H9 (cell line): ENCODE measurements at regions not wholly inside any gene's neighbourhood (a gene's known extent, or its start where the extent isn't known, plus 50 kb on each side); places are given as distances from the start of the nearest gene placed in this dataset.
"Not testable (repeated sequence)": the region's sequence is repeated elsewhere in the genome, so short reads cannot be mapped to it uniquely, and the experiment has no call there.

ENCODE experiments used
- DNase-seq: peaks from one replicate; pipeline ENCODE4 v3.0.0-alpha.2; 2017
- H2AFZ ChIP-seq: one replicate; pipeline ENCODE4 v1.6.1; 2013; ENCODE audit warnings: mild to moderate bottlenecking, low read length, control low read depth, moderate library complexity
- H2AK5ac ChIP-seq: 2 replicates; pipeline ENCODE4 v1.6.1; 2013; ENCODE audit warnings: low read length, control low read depth, mixed read lengths; ENCODE audit not compliant: insufficient read length
- H2BK120ac ChIP-seq: one replicate; pipeline ENCODE4 v1.6.1; 2013; ENCODE audit warnings: low read depth, mild to moderate bottlenecking, low read length, control low read depth, inconsistent platforms; ENCODE audit not compliant: poor library complexity, severe bottlenecking
- H2BK12ac ChIP-seq: 2 replicates; pipeline ENCODE4 v1.6.1; 2013; ENCODE audit warnings: low read length, control low read depth, mixed read lengths, low read depth; ENCODE audit not compliant: insufficient read length
- H2BK15ac ChIP-seq: 2 replicates; pipeline ENCODE4 v1.6.1; 2013; ENCODE audit warnings: low read depth, low read length, control low read depth
- H2BK20ac ChIP-seq: one replicate; pipeline ENCODE4 v1.6.1; 2013; ENCODE audit warnings: low read depth, mild to moderate bottlenecking, low read length, control low read depth, inconsistent platforms; ENCODE audit not compliant: poor library complexity, severe bottlenecking
- H2BK5ac ChIP-seq: 2 replicates; pipeline ENCODE4 v1.6.1; 2013; ENCODE audit warnings: low read length, control low read depth, mixed read lengths; ENCODE audit not compliant: insufficient read length
- H3K14ac ChIP-seq: 2 replicates; pipeline ENCODE4 v1.6.1; 2013; ENCODE audit warnings: low read length, control low read depth; ENCODE audit not compliant: insufficient read depth
- H3K18ac ChIP-seq: 2 replicates; pipeline ENCODE4 v1.6.1; 2013; ENCODE audit warnings: low read depth, mild to moderate bottlenecking, mixed read lengths, low read length, control low read depth; ENCODE audit not compliant: insufficient read length
- H3K23ac ChIP-seq: 2 replicates; pipeline ENCODE4 v1.6.1; 2013; ENCODE audit warnings: low read length, control low read depth, mixed read lengths, low read depth; ENCODE audit not compliant: insufficient read length
- H3K23me2 ChIP-seq: 2 replicates; pipeline ENCODE4 v1.6.1; 2013; ENCODE audit warnings: low read depth, mild to moderate bottlenecking, mixed read lengths, low read length, control low read depth; ENCODE audit not compliant: insufficient read length, poor library complexity, severe bottlenecking
- H3K27ac ChIP-seq: 2 replicates; pipeline ENCODE4 v1.5.1; 2013; ENCODE audit warnings: low read length, control low read depth, mixed read lengths, low read depth; ENCODE audit not compliant: insufficient read length
- H3K27me3 ChIP-seq: 2 replicates; pipeline ENCODE4 v1.6.1; 2013; ENCODE audit warnings: low read length, control low read depth, inconsistent platforms; ENCODE audit not compliant: insufficient read depth
- H3K4ac ChIP-seq: 2 replicates; pipeline ENCODE4 v1.6.1; 2013; ENCODE audit warnings: low read depth, mild to moderate bottlenecking, control low read depth, inconsistent platforms, low read length, moderate library complexity
- H3K4me1 ChIP-seq: 2 replicates; pipeline ENCODE4 v1.6.1; 2013; ENCODE audit warnings: low read length, control low read depth, inconsistent platforms; ENCODE audit not compliant: insufficient read depth
- H3K4me2 ChIP-seq: 2 replicates; pipeline ENCODE4 v1.6.1; 2013; ENCODE audit warnings: low read length, control low read depth, mixed read lengths; ENCODE audit not compliant: insufficient read length, insufficient read depth
- H3K56ac ChIP-seq: 2 replicates; pipeline ENCODE4 v1.6.1; 2013; ENCODE audit warnings: low read depth, mild to moderate bottlenecking, mixed read lengths, low read length, control low read depth; ENCODE audit not compliant: insufficient read length
- H3K79me1 ChIP-seq: 2 replicates; pipeline ENCODE4 v1.6.1; 2013; ENCODE audit warnings: low read depth, mild to moderate bottlenecking, moderate library complexity, low read length, control low read depth, inconsistent platforms; ENCODE audit not compliant: insufficient read depth, poor library complexity, severe bottlenecking
- H3K79me2 ChIP-seq: 2 replicates; pipeline ENCODE4 v1.6.1; 2013; ENCODE audit warnings: low read length, control low read depth, inconsistent platforms; ENCODE audit not compliant: insufficient read depth
- H3K9ac ChIP-seq: 2 replicates; pipeline ENCODE4 v1.6.1; 2013; ENCODE audit warnings: low read length, control low read depth, mixed read lengths; ENCODE audit not compliant: insufficient read length; ENCODE audit errors: extremely low read depth
- H3K9me3 ChIP-seq: one replicate; pipeline ENCODE4 v1.6.1; 2013; ENCODE audit warnings: low read depth, low read length, inconsistent platforms; ENCODE audit not compliant: control insufficient read depth
- H3T11ph ChIP-seq: one replicate; pipeline ENCODE4 v1.6.1; 2013; ENCODE audit warnings: mild to moderate bottlenecking, low read length, control low read depth, inconsistent platforms
- H4K20me1 ChIP-seq: one replicate; pipeline ENCODE4 v1.6.1; 2013; ENCODE audit not compliant: control insufficient read depth, insufficient read length, insufficient read depth
- H4K5ac ChIP-seq: 2 replicates; pipeline ENCODE4 v1.6.1; 2013; ENCODE audit warnings: low read depth, mild to moderate bottlenecking, mixed read lengths, low read length, control low read depth; ENCODE audit not compliant: insufficient read length
- H4K8ac ChIP-seq: replicated peaks from 2 replicates; pipeline ENCODE4 v1.6.1; 2013; ENCODE audit warnings: low read length, control low read depth, mixed read lengths, low read depth; ENCODE audit not compliant: insufficient read length
- H4K91ac ChIP-seq: 2 replicates; pipeline ENCODE4 v1.6.1; 2013; ENCODE audit warnings: low read depth, mild to moderate bottlenecking, moderate library complexity, mixed read lengths, low read length, control low read depth; ENCODE audit not compliant: insufficient read length
- H3K27ac Mint-ChIP-seq, 3 experiments: 2 replicates in 2 of 3; 3 replicates in 1 of 3; pipeline ENCODE4 v1.8.0; 2020 to 2021; ENCODE audit warnings: mixed read lengths in 3 of 3, mild to moderate bottlenecking in 1 of 3, moderate library complexity in 1 of 3
- H3K27me3 Mint-ChIP-seq: 2 replicates; pipeline ENCODE4 v1.8.0; 2021; ENCODE audit warnings: low read depth, mild to moderate bottlenecking, moderate library complexity, mixed read lengths
- H3K36me3 Mint-ChIP-seq, 3 experiments: 2 replicates in 2 of 3; 3 replicates in 1 of 3; pipeline ENCODE4 v1.8.0; 2020 to 2021; ENCODE audit warnings: low read depth in 3 of 3, mixed read lengths in 3 of 3; ENCODE audit not compliant: insufficient read depth in 1 of 3
- H3K4me1 Mint-ChIP-seq, 2 experiments: 2 replicates each; pipeline ENCODE4 v1.8.0; 2020; ENCODE audit warnings: mixed read lengths in 2 of 2
- H3K4me3 Mint-ChIP-seq, 2 experiments: 2 replicates in 1 of 2; 3 replicates in 1 of 2; pipeline ENCODE4 v1.8.0; 2020 to 2021; ENCODE audit warnings: mild to moderate bottlenecking in 2 of 2, mixed read lengths in 2 of 2, moderate library complexity in 1 of 2
- H3K9me3 Mint-ChIP-seq, 2 experiments: 2 replicates in 1 of 2; 3 replicates in 1 of 2; pipeline ENCODE4 v1.8.0; 2020; ENCODE audit warnings: mild to moderate bottlenecking in 2 of 2, mixed read lengths in 2 of 2, moderate library complexity in 1 of 2
- WGBS: extraction: QIAGEN DNeasy Blood & Tissue Kit; methylation state at CpG from one replicate; pipeline ENCODE4 v1.1.7; 2013; ENCODE audit warnings: missing lambda C conversion rate, low lambda C conversion rate, mixed read lengths; ENCODE audit not compliant: insufficient read length; ENCODE audit errors: extremely low coverage; 5-methylcytosine and 5-hydroxymethylcytosine counted together
- TF ChIP-seq, protein P1 (sequence below): fragments of 200-600 bp; sonication (generic); conservative IDR thresholded peaks from 3 replicates; pipeline ENCODE4 v1.8.0; 2021; ENCODE audit warnings: antibody characterized with exemption, mild to moderate bottlenecking

DNA sequence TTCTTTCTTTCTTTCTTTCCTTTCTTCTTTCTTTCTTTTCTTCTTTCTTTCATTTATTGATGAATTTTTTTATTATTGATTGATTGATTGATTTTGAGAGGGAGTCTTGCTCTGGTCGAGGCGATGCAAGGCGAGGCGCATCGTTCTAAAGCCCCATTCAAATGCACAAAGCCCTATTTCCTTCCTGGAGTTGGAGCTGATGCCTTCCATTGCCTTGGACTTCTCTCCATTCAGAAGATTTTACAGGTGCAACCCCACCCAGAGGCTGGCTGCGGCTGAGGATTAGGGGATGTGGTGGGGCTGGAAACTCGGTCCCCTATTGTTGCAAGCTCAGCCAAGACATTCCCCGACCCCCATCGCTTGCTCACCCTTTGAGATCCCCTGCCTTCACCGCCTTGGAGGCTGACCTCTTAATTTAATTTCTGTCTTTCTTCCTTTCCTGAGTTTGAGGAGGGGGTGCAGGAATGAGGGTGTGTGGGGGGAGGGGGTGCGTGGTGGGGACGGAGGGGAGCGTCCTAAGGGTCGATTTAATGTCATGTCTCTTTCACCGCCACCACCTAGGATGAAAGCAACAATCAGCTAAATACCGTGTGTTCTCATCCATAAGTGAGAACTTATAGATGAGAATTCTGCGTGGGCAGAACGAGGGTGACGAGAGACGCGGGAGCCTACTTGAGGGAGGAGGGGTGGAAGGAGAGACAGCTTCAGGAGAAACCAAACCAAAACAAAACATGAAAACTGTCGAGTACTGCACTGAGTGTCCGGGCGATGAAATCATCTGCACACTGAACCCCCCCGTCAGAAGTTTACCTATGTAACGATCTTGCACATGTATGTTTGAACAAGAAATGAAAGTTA, 3913.9 kb upstream of the OR11H1 start:
- H3K9me3 ChIP-seq: peaks cover 79% of the 10 kb centered on the region
- H3K27ac Mint-ChIP-seq: no peak overlapping the region

DNA sequence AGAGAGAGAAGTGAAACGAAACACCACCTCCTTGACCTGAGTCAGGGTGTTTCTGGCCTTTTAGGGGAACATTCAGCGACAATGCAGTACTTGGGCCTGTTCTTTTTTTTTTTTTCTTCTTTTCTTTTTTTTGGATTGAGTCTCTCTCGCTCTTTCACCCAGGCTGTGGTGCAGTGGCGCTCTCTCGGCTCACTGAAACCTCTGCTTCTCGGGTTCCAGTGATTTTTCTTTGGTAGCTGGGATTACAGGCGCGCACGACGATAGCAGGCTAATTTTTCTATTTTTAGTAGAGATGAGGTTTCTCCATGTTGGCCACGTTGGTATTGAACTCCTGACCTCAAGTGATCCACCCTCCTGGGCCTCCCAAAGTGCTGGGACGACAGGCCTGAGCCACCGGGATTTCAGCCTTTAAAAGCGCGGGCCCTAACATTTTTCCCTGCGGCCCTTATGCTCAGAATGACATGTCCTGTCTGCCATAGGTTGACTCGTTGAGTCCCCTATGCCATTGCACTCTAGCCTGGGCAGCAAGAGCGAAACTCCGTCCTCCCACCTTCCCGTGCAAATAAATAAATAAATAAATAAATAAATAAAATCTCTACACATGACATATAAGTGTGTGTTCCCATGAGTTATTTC, 3913.1 kb upstream of the OR11H1 start:
- not testable (repeated sequence) for H4K5ac ChIP-seq, H4K20me1 ChIP-seq, H3K23ac ChIP-seq, H3K79me1 ChIP-seq, H3K9ac ChIP-seq, H3K23me2 ChIP-seq, H3K4me3 Mint-ChIP-seq, H2BK12ac ChIP-seq, H3K18ac ChIP-seq, H2AK5ac ChIP-seq, DNase-seq, H2BK20ac ChIP-seq, H3K27me3 ChIP-seq, H2BK120ac ChIP-seq, H3K79me2 ChIP-seq, H2AFZ ChIP-seq, H3K14ac ChIP-seq, H3K27ac Mint-ChIP-seq, H4K91ac ChIP-seq, H3K27ac ChIP-seq, H2BK5ac ChIP-seq, H3K4ac ChIP-seq, H4K8ac ChIP-seq, H3K4me1 ChIP-seq, H3K56ac ChIP-seq, H3K4me2 ChIP-seq, H3K4me1 Mint-ChIP-seq, H2BK15ac ChIP-seq, H3T11ph ChIP-seq
- Mint-ChIP-seq H3K9me3 (peaks cover 99% of the 10 kb centered on the region in 2 experiments), H3K36me3 (peaks cover 70 to 86% (median 71%) of the 10 kb centered on the region in 3 experiments), H3K27me3 (peaks cover 43% of the 10 kb centered on the region)
- peaks cover 87% of the 10 kb centered on the region for H3K9me3 ChIP-seq
- WGBS: no CpG with 5 or more reads among the region's 20 CpGs

More for the DNA sequence above, 3913.9 kb upstream of the OR11H1 start:
- Histone ChIP-seq H2BK15ac (no peak overlapping the region), H3K23ac (no peak overlapping the region), H2BK12ac (no peak overlapping the region), H3K23me2 (no peaks in the 10 kb centered on the region), H3K9ac (no peak overlapping the region), H2BK20ac (no peak overlapping the region), H4K5ac (no peak overlapping the region), H3T11ph (no peak overlapping the region), H3K79me1 (no peaks in the 10 kb centered on the region), H3K79me2 (no peaks in the 10 kb centered on the region), H3K4me1 (no peaks in the 10 kb centered on the region), H3K4ac (no peak overlapping the region), H2BK5ac (no peak overlapping the region), H3K56ac (no peak overlapping the region), H4K8ac (no peak overlapping the region), H2AK5ac (no peak overlapping the region), H3K14ac (no peak overlapping the region), H2BK120ac (no peak overlapping the region), H2AFZ (no peak overlapping the region), H4K20me1 (no peaks in the 10 kb centered on the region), H4K91ac (no peak overlapping the region), H3K18ac (no peak overlapping the region), H3K27me3 (no peaks in the 10 kb centered on the region), H3K4me2 (no peak overlapping the region), H3K27ac (no peak overlapping the region)
- Mint-ChIP-seq H3K27me3 (peaks cover 36% of the 10 kb centered on the region), H3K9me3 (peaks cover 98% of the 10 kb centered on the region in 2 experiments), H3K4me3 (no peak overlapping the region), H3K36me3 (peaks cover 62 to 80% (median 66%) of the 10 kb centered on the region in 3 experiments), H3K4me1 (no peaks in the 10 kb centered on the region)
- TF ChIP-seq, protein P1, sequence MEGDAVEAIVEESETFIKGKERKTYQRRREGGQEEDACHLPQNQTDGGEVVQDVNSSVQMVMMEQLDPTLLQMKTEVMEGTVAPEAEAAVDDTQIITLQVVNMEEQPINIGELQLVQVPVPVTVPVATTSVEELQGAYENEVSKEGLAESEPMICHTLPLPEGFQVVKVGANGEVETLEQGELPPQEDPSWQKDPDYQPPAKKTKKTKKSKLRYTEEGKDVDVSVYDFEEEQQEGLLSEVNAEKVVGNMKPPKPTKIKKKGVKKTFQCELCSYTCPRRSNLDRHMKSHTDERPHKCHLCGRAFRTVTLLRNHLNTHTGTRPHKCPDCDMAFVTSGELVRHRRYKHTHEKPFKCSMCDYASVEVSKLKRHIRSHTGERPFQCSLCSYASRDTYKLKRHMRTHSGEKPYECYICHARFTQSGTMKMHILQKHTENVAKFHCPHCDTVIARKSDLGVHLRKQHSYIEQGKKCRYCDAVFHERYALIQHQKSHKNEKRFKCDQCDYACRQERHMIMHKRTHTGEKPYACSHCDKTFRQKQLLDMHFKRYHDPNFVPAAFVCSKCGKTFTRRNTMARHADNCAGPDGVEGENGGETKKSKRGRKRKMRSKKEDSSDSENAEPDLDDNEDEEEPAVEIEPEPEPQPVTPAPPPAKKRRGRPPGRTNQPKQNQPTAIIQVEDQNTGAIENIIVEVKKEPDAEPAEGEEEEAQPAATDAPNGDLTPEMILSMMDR: no peak
- WGBS: no CpG with 5 or more reads among the region's 26 CpGs
- no peak for DNase-seq
